ENCODE measurements at regions not wholly inside any gene's neighbourhood (a gene's known extent, or its start where the extent isn't known, plus 50 kb on each side); places are given as distances from the start of the nearest gene placed in this dataset.

GRCh38 chr2:181755181-181755580 lies 74.9 kb upstream of the NEUROD1 start:
- TF ChIP-seq, protein P1, sequence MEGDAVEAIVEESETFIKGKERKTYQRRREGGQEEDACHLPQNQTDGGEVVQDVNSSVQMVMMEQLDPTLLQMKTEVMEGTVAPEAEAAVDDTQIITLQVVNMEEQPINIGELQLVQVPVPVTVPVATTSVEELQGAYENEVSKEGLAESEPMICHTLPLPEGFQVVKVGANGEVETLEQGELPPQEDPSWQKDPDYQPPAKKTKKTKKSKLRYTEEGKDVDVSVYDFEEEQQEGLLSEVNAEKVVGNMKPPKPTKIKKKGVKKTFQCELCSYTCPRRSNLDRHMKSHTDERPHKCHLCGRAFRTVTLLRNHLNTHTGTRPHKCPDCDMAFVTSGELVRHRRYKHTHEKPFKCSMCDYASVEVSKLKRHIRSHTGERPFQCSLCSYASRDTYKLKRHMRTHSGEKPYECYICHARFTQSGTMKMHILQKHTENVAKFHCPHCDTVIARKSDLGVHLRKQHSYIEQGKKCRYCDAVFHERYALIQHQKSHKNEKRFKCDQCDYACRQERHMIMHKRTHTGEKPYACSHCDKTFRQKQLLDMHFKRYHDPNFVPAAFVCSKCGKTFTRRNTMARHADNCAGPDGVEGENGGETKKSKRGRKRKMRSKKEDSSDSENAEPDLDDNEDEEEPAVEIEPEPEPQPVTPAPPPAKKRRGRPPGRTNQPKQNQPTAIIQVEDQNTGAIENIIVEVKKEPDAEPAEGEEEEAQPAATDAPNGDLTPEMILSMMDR (IDR thresholded peaks at IDR 0.05): no peak
- ATAC-seq (no peak), DNase-seq (no peak), FAIRE-seq (no peak)
- Histone ChIP-seq H3K4me1 (peaks cover 0 to 5% (median 5%) of the 10 kb centered on the region in 3 donors), H3K27me3 (no peaks in the 10 kb centered on the region), H3K4me3 (no peak overlapping the region), H3K36me3 (no peaks in the 10 kb centered on the region), H3K9me3 (no peaks in the 10 kb centered on the region), H3K27ac (no peak overlapping the region)
- intact Hi-C loops (cut with DNase I): no loop called here

DNA sequence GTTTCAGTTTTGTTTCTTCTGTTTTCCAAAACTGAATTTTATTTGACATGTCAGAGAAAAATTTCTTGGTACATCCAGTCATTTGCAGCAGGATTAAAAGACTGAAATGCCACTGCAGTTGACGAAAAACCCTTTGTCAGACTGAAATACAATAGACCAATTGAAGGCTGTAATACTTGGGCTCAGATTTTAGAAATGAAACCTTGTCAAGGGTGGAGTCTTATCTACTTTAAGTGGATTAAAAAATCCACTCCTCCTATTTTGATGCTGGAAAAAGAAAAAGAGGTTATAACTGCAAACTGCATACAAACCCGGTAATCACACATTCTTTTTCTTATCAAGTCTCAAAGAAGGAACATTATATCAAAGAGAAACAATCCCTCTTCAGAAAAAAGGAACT lies 80.2 kb upstream of the NEUROD1 start:
- Histone ChIP-seq H3K27ac (no peak overlapping the region), H3K27me3 (no peaks in the 10 kb centered on the region), H3K4me3 (no peak overlapping the region), H3K36me3 (no peaks in the 10 kb centered on the region), H3K4me1 (no peaks in the 10 kb centered on the region), H3K9me3 (no peaks in the 10 kb centered on the region)
- FAIRE-seq (no peak), DNase-seq (no peak), ATAC-seq (no peak)
- 55 to 56% methylated on average over 2 of the region's 2 CpGs for WGBS, 2 donors
- intact Hi-C loops (cut with DNase I): no loop called here
- TF ChIP-seq, protein P1 (IDR thresholded peaks at IDR 0.05): no peak

GRCh38 chr2:181761175-181761574 lies 80.9 kb upstream of the NEUROD1 start:
- FAIRE-seq (no peak), ATAC-seq (no peak), DNase-seq (no peak)
- TF ChIP-seq, protein P1 (IDR thresholded peaks at IDR 0.05): no peak
- no peaks in the 10 kb centered on the region for H3K9me3 ChIP-seq
- no peak overlapping the region for H3K4me3 ChIP-seq
- H3K4me1 ChIP-seq: no peaks in the 10 kb centered on the region
- no peaks in the 10 kb centered on the region for H3K27me3 ChIP-seq
- intact Hi-C loops (cut with DNase I): no loop called here
- no peaks in the 10 kb centered on the region for H3K36me3 ChIP-seq
- WGBS, 2 donors: 92 to 100% methylated on average over 2 of the region's 2 CpGs
- no peak overlapping the region for H3K27ac ChIP-seq

- Histone ChIP-seq H3K9me3 (no peaks in the 10 kb centered on the region), H3K4me3 (no peak overlapping the region), H3K27ac (no peak overlapping the region), H3K36me3 (no peaks in the 10 kb centered on the region), H3K4me1 (no peaks in the 10 kb centered on the region), H3K27me3 (no peaks in the 10 kb centered on the region)
- no peak for DNase-seq
- no peak for FAIRE-seq
- TF ChIP-seq, protein P1 (IDR thresholded peaks at IDR 0.05): no peak
- ATAC-seq: peak in 1 of 4 donors; percentile 48
- 85 to 88% methylated on average over 5 of the region's 5 CpGs for WGBS, 2 donors
- intact Hi-C loops (cut with DNase I): no loop called here
Observed at GRCh38 chr2:181762000-181762399, 81.7 kb upstream of the NEUROD1 start.

DNA sequence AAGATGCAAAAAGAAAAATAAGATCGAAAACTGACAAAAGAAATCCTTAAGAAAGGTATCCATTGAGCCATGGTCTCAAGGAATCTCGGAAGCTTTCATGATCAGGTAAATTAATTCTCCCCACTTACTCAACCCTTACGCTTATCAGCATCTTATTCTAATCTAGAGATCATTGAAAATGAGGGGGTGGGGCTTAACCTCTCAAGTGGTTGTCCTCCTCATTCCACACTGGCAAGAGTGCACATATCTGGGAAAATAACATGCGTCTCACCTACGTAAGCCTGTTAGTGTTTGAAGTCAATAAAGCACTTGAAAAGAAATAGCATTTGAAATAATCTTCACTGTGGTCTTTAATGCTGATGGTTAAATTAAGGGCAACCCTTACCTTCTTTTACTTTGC lies 82.5 kb upstream of the NEUROD1 start:
- no peaks in the 10 kb centered on the region for H3K36me3 ChIP-seq
- DNase-seq (no peak), ATAC-seq (no peak), FAIRE-seq (no peak)
- WGBS, 2 donors: 85 to 97% methylated on average over 5 of the region's 5 CpGs
- no peaks in the 10 kb centered on the region for H3K9me3 ChIP-seq
- no peaks in the 10 kb centered on the region for H3K4me1 ChIP-seq
- TF ChIP-seq, protein P1 (IDR thresholded peaks at IDR 0.05): no peak
- H3K27ac ChIP-seq: no peak overlapping the region
- H3K27me3 ChIP-seq: no peaks in the 10 kb centered on the region
- no peak overlapping the region for H3K4me3 ChIP-seq
- intact Hi-C loops (cut with DNase I): no loop called here

Data from pancreas (tissue), 10 donors.